NT2/D1 (cell line): ENCODE measurements at regions not wholly inside any gene's neighbourhood (a gene's known extent, or its start where the extent isn't known, plus 50 kb on each side); places are given as distances from the start of the nearest gene placed in this dataset.

Source experiments
- SUZ12 ChIP-seq: IDR thresholded peaks from 2 replicates; pipeline ENCODE4 v1.6.1; 2011; ENCODE audit not compliant: insufficient read length, insufficient read depth; ENCODE audit errors: extremely low read depth
- YY1 ChIP-seq: IDR thresholded peaks from 2 replicates; pipeline ENCODE4 v1.6.1; 2011; ENCODE audit not compliant: insufficient read length, insufficient read depth
- ZNF274 ChIP-seq: IDR thresholded peaks from 2 replicates; pipeline ENCODE4 v1.6.1; 2011; ENCODE audit warnings: mild to moderate bottlenecking, low read depth, low read length

DNA sequence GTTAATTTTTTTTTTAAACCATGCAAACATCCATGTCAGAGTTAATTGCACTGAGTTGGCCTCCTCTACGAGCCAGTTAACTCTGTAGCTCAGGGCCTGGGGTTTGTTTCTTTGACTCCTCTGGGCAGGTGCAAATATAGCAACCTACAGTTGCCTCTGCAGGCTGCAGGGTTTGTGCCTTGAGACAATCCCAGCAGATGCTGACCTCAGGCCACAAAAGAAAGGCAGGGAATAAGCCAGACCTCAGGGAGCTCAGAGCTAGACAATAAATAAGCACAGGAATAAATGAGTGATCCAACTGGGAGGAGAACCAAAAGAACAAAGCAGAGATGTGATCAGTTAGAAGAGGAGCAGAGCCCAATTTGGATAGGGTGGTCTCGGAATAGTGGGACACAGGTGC is 390.8 kb downstream of the SHANK2 start:
- TF ChIP-seq ZNF274 (no peak), SUZ12 (no peak), YY1 (no peak)
